ENCODE measurements at regions not wholly inside any gene's neighbourhood (a gene's known extent, or its start where the extent isn't known, plus 50 kb on each side); places are given as distances from the start of the nearest gene placed in this dataset.

GRCh38 chr3:74861211-74861610 lies 246.8 kb upstream of the CNTN3 start:
- TF ChIP-seq CTCF (IDR thresholded peaks at IDR 0.05) = no peak
- no peak for TF ChIP-seq REST (IDR thresholded peaks at IDR 0.05; ENCODE audit: insufficient read depth in 1 of 2, low read depth in 2 of 2, low read length in 1 of 2)
- TF ChIP-seq POLR2AphosphoS5 (IDR thresholded peaks at IDR 0.05; ENCODE audit: low read depth, low read length) = no peak

Data from Panc1 (cell line).